ENCODE measurements at regions not wholly inside any gene's neighbourhood (a gene's known extent, or its start where the extent isn't known, plus 50 kb on each side); places are given as distances from the start of the nearest gene placed in this dataset.

- no peak for DNase-seq (ENCODE audit: low read depth, low spot score)
- intact Hi-C loops (cut with micrococcal nuclease) (no loop called here), dilution Hi-C loops (cut with MboI; ENCODE audit: extremely low pct_ligation_motif_present, low sequenced_read_pairs) (no loop called here)
- FAIRE-seq: no peak
- H3K9me1 ChIP-seq (replicated peaks; ENCODE audit: control insufficient read depth, extremely low read depth, insufficient read depth, low read length): no peaks in the 10 kb centered on the region
- TF ChIP-seq CTCF (IDR thresholded peaks at IDR 0.05; ENCODE audit: extremely low read depth in 1 of 2, insufficient read depth in 1 of 2, low read depth in 1 of 2, low read length in 2 of 2) (no peak), MYC (IDR thresholded peaks at IDR 0.05; ENCODE audit: low read depth, low read length) (no peak), POLR2AphosphoS5 (IDR thresholded peaks at IDR 0.05; ENCODE audit: insufficient read depth, low read depth, low read length) (no peak), JUN (IDR thresholded peaks at IDR 0.05; ENCODE audit: borderline replicate concordance, insufficient read depth, insufficient read length, low read depth) (no peak), GATA2 (IDR thresholded peaks at IDR 0.05; ENCODE audit: insufficient read depth, insufficient read length, low read depth, low read length) (no peak)
- H3K9ac ChIP-seq (replicated peaks; ENCODE audit: extremely low read depth, insufficient read depth, low read length): no peak overlapping the region
- H3K4me1 ChIP-seq (ENCODE audit: control insufficient read depth, extremely low read depth, insufficient read depth, low read length): no peaks in the 10 kb centered on the region
- H4K20me1 ChIP-seq (replicated peaks; ENCODE audit: control insufficient read depth, extremely low read depth, insufficient read depth, low read length): no peaks in the 10 kb centered on the region
- no peak overlapping the region for H3K4me3 ChIP-seq (replicated peaks in 1 of 3; ENCODE audit: insufficient read depth in 1 of 3, low read depth in 1 of 3, low read length in 3 of 3)
- H3K79me2 ChIP-seq (ENCODE audit: control insufficient read depth, insufficient read depth, low read length): no peaks in the 10 kb centered on the region
- H3K4me2 ChIP-seq (ENCODE audit: insufficient read depth, low read length): no peak overlapping the region
- H2AFZ ChIP-seq (ENCODE audit: low read depth, low read length): no peak overlapping the region
- H3K36me3 ChIP-seq (ENCODE audit: control insufficient read depth in 2 of 2, extremely low read depth in 1 of 2, insufficient read depth in 2 of 2, low read length in 2 of 2): no peaks in the 10 kb centered on the region
- no peaks in the 10 kb centered on the region for H3K9me3 ChIP-seq (replicated peaks; ENCODE audit: control insufficient read depth, insufficient read depth, low read length)
- CTCF ChIA-PET: interaction anchor here (1.1 kb wide), 1 partner anchor 90 kb away, joined by 3 read pairs; no protein-coding TSS in a partner anchor
- no peaks in the 10 kb centered on the region for H3K27me3 ChIP-seq (ENCODE audit: control insufficient read depth in 2 of 2, insufficient read depth in 2 of 2, low read length in 2 of 2)
- no TSS peak for BruUV-seq (replicated peaks)
- H3K27ac ChIP-seq (ENCODE audit: insufficient read depth, low read depth, low read length): no peak overlapping the region
- POLR2A ChIA-PET: no interaction called here
Measured at GRCh38 chr13:33968520-33969507, 150.9 kb downstream of the RFC3 start.
